Endodermal cell (in vitro differentiated cells): ENCODE measurements at regions not wholly inside any gene's neighbourhood (a gene's known extent, or its start where the extent isn't known, plus 50 kb on each side); places are given as distances from the start of the nearest gene placed in this dataset.

Experiments
- DNase-seq: peaks from one replicate; pipeline ENCODE4 v3.0.0-alpha.2; 2017
- H3K27ac ChIP-seq: 2 replicates; pipeline ENCODE4 v1.5.1; 2013; ENCODE audit warnings: mild to moderate bottlenecking, low read depth, low read length, moderate library complexity
- H3K27me3 ChIP-seq: 2 replicates; pipeline ENCODE4 v1.6.1; 2013; ENCODE audit warnings: mild to moderate bottlenecking, low read length, moderate library complexity; ENCODE audit not compliant: insufficient read depth, control insufficient read depth, poor library complexity, severe bottlenecking
- H3K36me3 ChIP-seq: 2 replicates; pipeline ENCODE4 v1.7.0; 2013; ENCODE audit warnings: mild to moderate bottlenecking, low read length, moderate library complexity; ENCODE audit not compliant: control insufficient read depth, insufficient read depth
- H3K4me1 ChIP-seq: one replicate; pipeline ENCODE4 v1.7.0; 2013; ENCODE audit warnings: low read length; ENCODE audit not compliant: control insufficient read depth, insufficient read depth
- H3K4me3 ChIP-seq: 2 replicates; pipeline ENCODE4 v1.5.1; 2013; ENCODE audit warnings: mild to moderate bottlenecking, low read length, moderate library complexity
- H3K9ac ChIP-seq: 2 replicates; pipeline ENCODE4 v1.6.1; 2013; ENCODE audit warnings: mild to moderate bottlenecking, low read length, moderate library complexity; ENCODE audit not compliant: poor library complexity, severe bottlenecking; ENCODE audit errors: extremely low read depth
- H3K9me3 ChIP-seq: 2 replicates; pipeline ENCODE4 v1.6.1; 2013; ENCODE audit warnings: mild to moderate bottlenecking, low read length, moderate library complexity; ENCODE audit not compliant: control insufficient read depth
- H3K27ac Mint-ChIP-seq: 2 replicates; pipeline ENCODE4 v1.8.0; 2020; ENCODE audit warnings: mixed read lengths
- H3K27me3 Mint-ChIP-seq: 2 replicates; pipeline ENCODE4 v1.8.0; 2021; ENCODE audit warnings: mild to moderate bottlenecking, mixed read lengths; ENCODE audit not compliant: insufficient read depth
- H3K36me3 Mint-ChIP-seq: 2 replicates; pipeline ENCODE4 v1.8.0; 2020; ENCODE audit warnings: low read depth, mixed read lengths
- H3K4me1 Mint-ChIP-seq: 2 replicates; pipeline ENCODE4 v1.8.0; 2020; ENCODE audit warnings: mixed read lengths
- H3K4me3 Mint-ChIP-seq: 2 replicates; pipeline ENCODE4 v1.8.0; 2020; ENCODE audit warnings: mild to moderate bottlenecking, moderate library complexity, mixed read lengths
- H3K9me3 Mint-ChIP-seq: 2 replicates; pipeline ENCODE4 v1.8.0; 2020; ENCODE audit warnings: mild to moderate bottlenecking, mixed read lengths
- CTCF ChIP-seq: fragments of 200-600 bp; sonication (generic); conservative IDR thresholded peaks from 2 replicates; pipeline ENCODE4 v1.5.0; 2021; ENCODE audit warnings: antibody characterized with exemption, mild to moderate bottlenecking
- WGBS, 2 experiments: methylation state at CpG; one replicate each; pipeline versions ENCODE4 v1.1.5 to v1.1.7; 2013; ENCODE audit warnings: missing lambda C conversion rate in 2 of 2, mixed read lengths in 1 of 2; ENCODE audit not compliant: insufficient coverage in 1 of 2, insufficient read length in 1 of 2; 5-methylcytosine and 5-hydroxymethylcytosine counted together

- Mint-ChIP-seq H3K9me3 (peaks cover 9% of the 10 kb centered on the region), H3K36me3 (no peaks in the 10 kb centered on the region), H3K27ac (no peak overlapping the region), H3K27me3 (no peaks in the 10 kb centered on the region), H3K4me1 (peaks cover 36% of the 10 kb centered on the region), H3K4me3 (no peak overlapping the region)
- Histone ChIP-seq H3K4me1 (peaks cover 6% of the 10 kb centered on the region), H3K9ac (no peak overlapping the region), H3K27me3 (no peaks in the 10 kb centered on the region), H3K27ac (no peak overlapping the region), H3K36me3 (no peaks in the 10 kb centered on the region), H3K4me3 (no peak overlapping the region), H3K9me3 (no peaks in the 10 kb centered on the region)
- DNase-seq, result no peak
- no peak for TF ChIP-seq CTCF
- 89% methylated on average over 1 of the region's 2 CpGs; no CpG with 5 or more reads in 1 of the 2 experiments for WGBS, 2 experiments
Observed at GRCh38 chr11:103585401-103585800, 451.0 kb upstream of the DDI1 start.

GRCh38 chr11:103585911-103586310 is 450.5 kb upstream of the DDI1 start:
- H3K9ac ChIP-seq, result no peak overlapping the region
- Mint-ChIP-seq H3K4me3 (no peak overlapping the region), H3K9me3 (peaks cover 9% of the 10 kb centered on the region), H3K36me3 (no peaks in the 10 kb centered on the region), H3K27me3 (no peaks in the 10 kb centered on the region), H3K27ac (no peak overlapping the region), H3K4me1 (peaks cover 36% of the 10 kb centered on the region)
- no peaks in the 10 kb centered on the region for H3K27me3 ChIP-seq
- H3K4me1 ChIP-seq, result peaks cover 6% of the 10 kb centered on the region
- DNase-seq, result no peak
- TF ChIP-seq CTCF, result no peak
- H3K27ac ChIP-seq, result no peak overlapping the region
- H3K9me3 ChIP-seq, result no peaks in the 10 kb centered on the region
- no peaks in the 10 kb centered on the region for H3K36me3 ChIP-seq
- H3K4me3 ChIP-seq, result no peak overlapping the region
- WGBS, 2 experiments, result 70 to 84% methylated on average over 3 to 4 of the region's 5 CpGs

GRCh38 chr11:103586756-103587155 is 449.7 kb upstream of the DDI1 start:
- Histone ChIP-seq H3K4me3 (no peak overlapping the region), H3K27me3 (no peaks in the 10 kb centered on the region), H3K9me3 (no peaks in the 10 kb centered on the region), H3K36me3 (no peaks in the 10 kb centered on the region), H3K27ac (no peak overlapping the region), H3K4me1 (peaks cover 6% of the 10 kb centered on the region), H3K9ac (no peak overlapping the region)
- no peak overlapping the region for H3K4me3 Mint-ChIP-seq
- peaks cover 9% of the 10 kb centered on the region for H3K9me3 Mint-ChIP-seq
- H3K36me3 Mint-ChIP-seq, result no peaks in the 10 kb centered on the region
- H3K27ac Mint-ChIP-seq, result no peak overlapping the region
- TF ChIP-seq CTCF, result no peak
- 81 to 100% methylated on average over 1 of the region's 1 CpG for WGBS, 2 experiments
- H3K4me1 Mint-ChIP-seq, result peaks cover 36% of the 10 kb centered on the region
- no peaks in the 10 kb centered on the region for H3K27me3 Mint-ChIP-seq
- DNase-seq, result no peak
